ENCODE measurements at regions not wholly inside any gene's neighbourhood (a gene's known extent, or its start where the extent isn't known, plus 50 kb on each side); places are given as distances from the start of the nearest gene placed in this dataset.

- TF ChIP-seq POLR2AphosphoS5 (IDR thresholded peaks at IDR 0.05) = no peak
- no peak for TF ChIP-seq CTCF (IDR thresholded peaks at IDR 0.05)
- no peak for TF ChIP-seq POLR2A (IDR thresholded peaks at IDR 0.05; ENCODE audit: low read depth)
Measured at GRCh38 chr15:54840621-54841398, 355.9 kb downstream of the RSL24D1 start.

Measured in esophagus muscularis mucosa (tissue), 3 donors.